ENCODE measurements at regions not wholly inside any gene's neighbourhood (a gene's known extent, or its start where the extent isn't known, plus 50 kb on each side); places are given as distances from the start of the nearest gene placed in this dataset.

DNA sequence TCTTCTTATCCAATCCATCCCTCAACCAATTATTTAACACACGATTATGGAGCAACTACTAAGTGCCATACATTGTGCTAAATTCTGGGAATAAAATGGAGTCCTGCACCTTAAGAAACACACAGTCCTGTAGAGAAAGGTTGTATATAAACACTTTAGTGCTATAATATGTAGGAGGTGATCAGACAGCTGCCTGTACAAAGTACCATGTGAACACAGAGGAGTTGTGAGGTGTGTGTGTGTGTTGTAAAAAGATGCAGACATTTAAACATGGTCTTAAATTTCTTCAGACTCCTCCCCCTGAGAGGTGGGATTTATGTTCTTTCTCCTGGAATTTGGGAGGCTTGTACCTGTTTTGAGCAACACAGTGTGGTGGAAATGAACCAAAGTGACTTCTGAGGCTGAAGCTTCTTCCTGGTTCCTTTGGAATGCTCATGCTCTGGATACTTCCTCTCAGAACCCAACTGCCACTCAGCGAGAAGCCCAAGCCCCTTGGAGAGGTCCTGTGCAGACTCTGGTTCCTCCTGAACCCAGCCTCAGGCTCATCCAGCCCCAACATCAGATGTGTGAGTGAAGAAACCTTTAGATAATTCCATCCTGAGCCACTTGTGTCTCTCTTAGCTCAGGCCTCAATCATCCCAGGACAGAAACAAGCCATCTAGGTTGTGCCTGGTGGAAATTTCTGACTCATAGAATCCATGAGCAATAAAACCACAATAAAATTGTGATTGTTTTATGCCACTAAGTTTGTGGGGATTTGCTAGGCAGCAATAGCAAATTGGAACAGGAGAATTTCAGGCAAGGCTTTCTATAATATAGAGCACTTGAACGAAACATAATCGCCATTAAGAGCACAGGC is 161.2 kb upstream of the FAM3C start:
- Histone ChIP-seq H3K36me3 (ENCODE audit: control insufficient read depth in 5 of 5, insufficient read depth in 5 of 5, low read length in 5 of 5) (no peaks in the 10 kb centered on the region), H3K9ac (ENCODE audit: low read length in 5 of 5) (no peak overlapping the region), H3K27ac (ENCODE audit: low read depth, low read length) (no peak overlapping the region), H3K27me3 (ENCODE audit: control insufficient read depth in 5 of 5, insufficient read depth in 4 of 5, low read length in 5 of 5) (no peaks in the 10 kb centered on the region), H3K4me1 (ENCODE audit: control insufficient read depth in 5 of 5, insufficient read depth in 5 of 5, low read length in 5 of 5) (no peaks in the 10 kb centered on the region), H3K9me3 (ENCODE audit: control insufficient read depth in 5 of 5, low read length in 5 of 5) (no peaks in the 10 kb centered on the region), H3K4me3 (ENCODE audit: low read depth in 1 of 5, low read length in 5 of 5) (no peak overlapping the region)

DNA sequence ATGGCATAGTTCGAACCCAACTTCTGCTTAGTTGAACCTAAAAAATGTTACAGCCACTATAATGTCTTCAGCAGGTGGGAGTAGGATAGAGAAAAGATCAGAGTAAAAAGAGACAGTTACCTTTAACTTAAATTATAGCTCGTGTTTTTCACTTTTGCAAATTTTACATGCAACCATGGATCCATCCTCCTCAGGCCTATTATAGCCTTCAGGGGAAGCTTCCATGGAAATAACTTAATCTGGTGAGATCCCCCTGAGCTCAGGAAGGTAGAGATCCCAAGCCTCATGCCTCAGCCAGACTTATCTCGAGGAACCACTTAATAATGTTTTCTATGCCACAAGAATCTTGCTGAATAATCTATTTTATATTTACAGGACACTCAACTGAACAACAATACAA is 159.4 kb upstream of the FAM3C start:
- Histone ChIP-seq H3K36me3 (ENCODE audit: control insufficient read depth in 5 of 5, insufficient read depth in 5 of 5, low read length in 5 of 5) (no peaks in the 10 kb centered on the region), H3K4me3 (ENCODE audit: low read depth in 1 of 5, low read length in 5 of 5) (no peak overlapping the region), H3K9ac (ENCODE audit: low read length in 5 of 5) (no peak overlapping the region), H3K9me3 (ENCODE audit: control insufficient read depth in 5 of 5, low read length in 5 of 5) (no peaks in the 10 kb centered on the region), H3K27ac (ENCODE audit: low read depth, low read length) (no peak overlapping the region), H3K27me3 (ENCODE audit: control insufficient read depth in 5 of 5, insufficient read depth in 4 of 5, low read length in 5 of 5) (no peaks in the 10 kb centered on the region), H3K4me1 (ENCODE audit: control insufficient read depth in 5 of 5, insufficient read depth in 5 of 5, low read length in 5 of 5) (no peaks in the 10 kb centered on the region)

DNA sequence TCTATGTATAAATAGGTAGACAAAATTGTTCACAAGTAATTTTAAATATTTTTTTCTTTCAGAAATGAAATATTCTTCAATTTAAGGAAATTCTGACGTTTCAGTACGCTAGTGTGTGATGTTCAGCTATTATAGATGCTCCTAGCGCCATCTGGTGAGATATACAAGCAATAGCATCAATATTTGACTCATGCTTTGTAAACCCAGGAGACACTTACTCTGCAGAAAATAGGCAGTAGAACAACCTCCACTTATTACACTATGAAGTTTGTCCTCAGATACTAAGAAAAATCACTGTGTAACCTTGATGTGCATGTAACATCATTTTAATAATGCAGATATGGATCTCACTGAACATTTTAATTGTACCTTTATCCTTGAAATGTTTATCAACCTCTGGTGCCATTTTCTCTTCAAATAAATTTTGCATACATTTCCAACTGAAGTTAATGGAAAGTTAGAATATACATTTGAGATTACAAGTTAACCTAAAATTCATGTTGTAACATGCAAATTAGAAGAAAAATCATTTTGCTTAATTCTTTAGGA is 151.5 kb upstream of the FAM3C start:
- H3K36me3 ChIP-seq (ENCODE audit: control insufficient read depth in 5 of 5, insufficient read depth in 5 of 5, low read length in 5 of 5), result no peaks in the 10 kb centered on the region
- H3K27me3 ChIP-seq (ENCODE audit: control insufficient read depth in 5 of 5, insufficient read depth in 4 of 5, low read length in 5 of 5), result no peaks in the 10 kb centered on the region
- no peak overlapping the region for H3K4me3 ChIP-seq (ENCODE audit: low read depth in 1 of 5, low read length in 5 of 5)
- H3K9ac ChIP-seq (ENCODE audit: low read length in 5 of 5), result no peak overlapping the region
- peaks cover 0 to 6% (median 0%) of the 10 kb centered on the region in 5 donors for H3K4me1 ChIP-seq (ENCODE audit: control insufficient read depth in 5 of 5, insufficient read depth in 5 of 5, low read length in 5 of 5)
- H3K27ac ChIP-seq (ENCODE audit: low read depth, low read length), result no peak overlapping the region
- H3K9me3 ChIP-seq (ENCODE audit: control insufficient read depth in 5 of 5, low read length in 5 of 5), result no peaks in the 10 kb centered on the region

DNA sequence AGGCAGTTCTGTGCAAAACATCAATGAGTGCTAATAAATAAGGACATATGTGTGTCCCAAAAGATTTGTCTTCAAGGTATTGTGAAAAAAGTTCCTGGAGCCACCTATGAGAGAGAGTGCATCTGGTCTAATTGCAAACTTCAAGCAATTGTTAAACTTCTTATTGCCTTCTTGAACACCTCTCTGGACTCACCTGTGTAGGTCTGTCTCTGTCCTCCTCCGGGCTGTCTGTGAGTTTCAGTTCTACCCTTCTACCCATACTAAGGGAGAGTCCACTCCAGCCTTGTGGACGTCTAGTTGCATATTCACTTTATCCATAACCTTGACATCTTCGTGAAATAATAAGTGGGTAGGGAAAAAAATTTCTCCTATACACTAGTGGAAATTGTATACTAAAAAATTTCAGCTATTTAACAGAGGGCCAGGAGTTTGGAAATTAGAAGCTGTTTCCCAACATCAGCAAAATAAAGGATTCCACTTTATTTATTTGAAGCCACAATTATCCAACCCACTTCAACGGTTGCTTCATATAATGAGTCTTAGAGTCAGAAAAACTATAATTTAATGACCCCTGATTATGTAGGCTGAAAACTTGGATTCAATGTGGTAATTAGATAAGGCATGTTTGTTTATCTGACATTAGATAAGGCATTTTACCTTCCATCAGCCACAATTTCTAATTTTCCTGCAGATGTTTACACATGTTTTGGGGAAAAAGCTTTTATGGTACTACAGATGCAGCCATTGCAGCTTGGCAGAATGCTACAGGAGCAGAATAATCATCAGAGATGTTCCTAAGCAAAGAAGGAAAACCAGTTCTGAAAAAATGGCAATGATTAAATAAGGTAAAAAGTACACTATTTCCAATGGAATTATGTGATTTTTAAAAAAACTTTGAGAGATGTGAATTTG is 150.8 kb upstream of the FAM3C start:
- Histone ChIP-seq H3K27me3 (ENCODE audit: control insufficient read depth in 5 of 5, insufficient read depth in 4 of 5, low read length in 5 of 5) (no peaks in the 10 kb centered on the region), H3K4me1 (ENCODE audit: control insufficient read depth in 5 of 5, insufficient read depth in 5 of 5, low read length in 5 of 5) (peaks cover 0 to 6% (median 0%) of the 10 kb centered on the region in 5 donors), H3K9me3 (ENCODE audit: control insufficient read depth in 5 of 5, low read length in 5 of 5) (no peaks in the 10 kb centered on the region), H3K36me3 (ENCODE audit: control insufficient read depth in 5 of 5, insufficient read depth in 5 of 5, low read length in 5 of 5) (no peaks in the 10 kb centered on the region), H3K9ac (ENCODE audit: low read length in 5 of 5) (no peak overlapping the region), H3K27ac (ENCODE audit: low read depth, low read length) (no peak overlapping the region), H3K4me3 (ENCODE audit: low read depth in 1 of 5, low read length in 5 of 5) (no peak overlapping the region)

DNA sequence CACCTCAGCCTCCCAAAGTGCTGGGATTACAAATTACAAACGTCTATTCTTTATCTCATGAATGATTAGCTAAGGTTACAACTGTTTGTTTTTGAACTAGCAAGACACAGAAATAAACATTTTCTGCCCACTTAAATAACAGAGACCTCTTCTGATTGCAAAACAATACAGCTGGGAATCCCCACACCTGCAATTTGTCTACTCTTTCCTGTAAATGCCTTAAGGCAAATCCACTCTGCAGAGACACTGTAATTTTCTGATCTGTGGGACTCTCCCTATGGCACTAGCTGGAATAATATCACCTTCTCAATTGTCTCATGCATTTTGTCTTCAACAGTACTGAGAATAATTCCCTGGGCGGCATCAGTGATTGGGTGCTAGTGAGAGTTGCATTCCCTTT is 149.3 kb upstream of the FAM3C start:
- no peaks in the 10 kb centered on the region for H3K36me3 ChIP-seq (ENCODE audit: control insufficient read depth in 5 of 5, insufficient read depth in 5 of 5, low read length in 5 of 5)
- no peaks in the 10 kb centered on the region for H3K9me3 ChIP-seq (ENCODE audit: control insufficient read depth in 5 of 5, low read length in 5 of 5)
- H3K4me3 ChIP-seq (ENCODE audit: low read depth in 1 of 5, low read length in 5 of 5), result no peak overlapping the region
- H3K27ac ChIP-seq (ENCODE audit: low read depth, low read length), result no peak overlapping the region
- H3K9ac ChIP-seq (ENCODE audit: low read length in 5 of 5), result no peak overlapping the region
- no peaks in the 10 kb centered on the region for H3K27me3 ChIP-seq (ENCODE audit: control insufficient read depth in 5 of 5, insufficient read depth in 4 of 5, low read length in 5 of 5)
- H3K4me1 ChIP-seq (ENCODE audit: control insufficient read depth in 5 of 5, insufficient read depth in 5 of 5, low read length in 5 of 5), result peaks cover 0 to 6% (median 0%) of the 10 kb centered on the region in 5 donors

DNA sequence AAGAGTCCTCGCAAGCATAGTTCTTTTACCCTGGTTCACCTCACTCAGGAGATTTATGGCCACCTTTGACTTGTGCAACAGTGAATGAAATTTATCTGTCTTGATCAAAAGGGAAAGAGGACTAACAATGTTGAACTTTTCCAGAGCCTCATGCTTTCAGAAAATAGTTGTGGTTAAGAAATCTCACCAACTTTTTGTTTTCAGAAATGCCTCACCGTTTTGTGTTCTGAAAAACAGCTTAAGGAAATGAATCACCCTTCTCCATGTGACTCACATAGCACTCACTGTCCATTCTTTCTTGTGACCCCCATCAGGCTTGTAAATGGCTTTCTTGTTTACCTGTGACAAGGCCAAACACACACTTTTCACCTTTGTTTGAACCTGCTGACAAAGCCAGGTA is 148.6 kb upstream of the FAM3C start:
- H3K4me1 ChIP-seq (ENCODE audit: control insufficient read depth in 5 of 5, insufficient read depth in 5 of 5, low read length in 5 of 5), result peaks cover 0 to 6% (median 0%) of the 10 kb centered on the region in 5 donors
- no peaks in the 10 kb centered on the region for H3K9me3 ChIP-seq (ENCODE audit: control insufficient read depth in 5 of 5, low read length in 5 of 5)
- H3K27me3 ChIP-seq (ENCODE audit: control insufficient read depth in 5 of 5, insufficient read depth in 4 of 5, low read length in 5 of 5), result no peaks in the 10 kb centered on the region
- no peak overlapping the region for H3K9ac ChIP-seq (ENCODE audit: low read length in 5 of 5)
- H3K36me3 ChIP-seq (ENCODE audit: control insufficient read depth in 5 of 5, insufficient read depth in 5 of 5, low read length in 5 of 5), result no peaks in the 10 kb centered on the region
- H3K4me3 ChIP-seq (ENCODE audit: low read depth in 1 of 5, low read length in 5 of 5), result no peak overlapping the region
- H3K27ac ChIP-seq (ENCODE audit: low read depth, low read length), result no peak overlapping the region

DNA sequence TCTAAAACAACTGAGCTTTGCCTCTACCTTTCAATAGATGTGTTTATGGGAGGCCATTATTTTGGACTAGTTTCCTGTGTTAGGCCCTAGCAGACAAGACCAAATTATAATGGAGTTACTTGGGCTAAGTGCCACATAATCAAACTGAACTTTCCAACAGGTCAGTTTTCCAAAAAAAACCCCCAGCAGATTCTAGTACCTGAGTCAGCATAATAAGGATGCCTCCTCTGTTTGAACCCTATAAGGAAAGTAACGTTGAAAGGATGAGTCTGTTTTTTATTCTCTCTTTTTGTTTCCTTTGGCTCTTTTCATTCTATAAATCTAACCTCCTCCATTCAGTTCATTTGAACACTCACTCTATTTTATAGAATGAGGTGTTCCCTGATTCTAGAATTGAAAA is 148.1 kb upstream of the FAM3C start:
- Histone ChIP-seq H3K27me3 (ENCODE audit: control insufficient read depth in 5 of 5, insufficient read depth in 4 of 5, low read length in 5 of 5) (no peaks in the 10 kb centered on the region), H3K27ac (ENCODE audit: low read depth, low read length) (no peak overlapping the region), H3K9me3 (ENCODE audit: control insufficient read depth in 5 of 5, low read length in 5 of 5) (no peaks in the 10 kb centered on the region), H3K36me3 (ENCODE audit: control insufficient read depth in 5 of 5, insufficient read depth in 5 of 5, low read length in 5 of 5) (no peaks in the 10 kb centered on the region), H3K9ac (ENCODE audit: low read length in 5 of 5) (no peak overlapping the region), H3K4me3 (ENCODE audit: low read depth in 1 of 5, low read length in 5 of 5) (no peak overlapping the region), H3K4me1 (ENCODE audit: control insufficient read depth in 5 of 5, insufficient read depth in 5 of 5, low read length in 5 of 5) (peaks cover 0 to 6% (median 0%) of the 10 kb centered on the region in 5 donors)

DNA sequence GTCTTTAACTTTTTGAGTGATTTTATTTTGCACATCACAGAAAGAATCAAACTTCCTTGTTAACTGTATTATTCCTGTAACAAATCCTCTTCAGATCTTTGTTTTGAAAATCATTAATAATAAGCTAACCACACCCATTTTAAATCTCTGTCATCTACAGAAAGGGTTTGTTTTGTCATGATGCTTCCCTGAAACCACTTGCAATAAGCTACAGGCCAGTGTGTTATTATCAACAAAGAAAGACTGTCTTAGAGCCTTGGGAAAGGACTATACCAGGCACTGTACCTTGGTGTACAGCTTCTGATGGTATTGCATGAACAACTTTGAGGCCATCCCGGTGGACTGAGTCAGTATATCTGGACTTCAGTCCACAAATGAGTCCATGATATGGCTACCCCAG is 145.3 kb upstream of the FAM3C start:
- no peak overlapping the region for H3K4me3 ChIP-seq (ENCODE audit: low read depth in 1 of 5, low read length in 5 of 5)
- no peaks in the 10 kb centered on the region for H3K27me3 ChIP-seq (ENCODE audit: control insufficient read depth in 5 of 5, insufficient read depth in 4 of 5, low read length in 5 of 5)
- no peaks in the 10 kb centered on the region for H3K36me3 ChIP-seq (ENCODE audit: control insufficient read depth in 5 of 5, insufficient read depth in 5 of 5, low read length in 5 of 5)
- no peaks in the 10 kb centered on the region for H3K9me3 ChIP-seq (ENCODE audit: control insufficient read depth in 5 of 5, low read length in 5 of 5)
- H3K4me1 ChIP-seq (ENCODE audit: control insufficient read depth in 5 of 5, insufficient read depth in 5 of 5, low read length in 5 of 5), result no peaks in the 10 kb centered on the region
- H3K9ac ChIP-seq (ENCODE audit: low read length in 5 of 5), result no peak overlapping the region
- H3K27ac ChIP-seq (ENCODE audit: low read depth, low read length), result no peak overlapping the region

DNA sequence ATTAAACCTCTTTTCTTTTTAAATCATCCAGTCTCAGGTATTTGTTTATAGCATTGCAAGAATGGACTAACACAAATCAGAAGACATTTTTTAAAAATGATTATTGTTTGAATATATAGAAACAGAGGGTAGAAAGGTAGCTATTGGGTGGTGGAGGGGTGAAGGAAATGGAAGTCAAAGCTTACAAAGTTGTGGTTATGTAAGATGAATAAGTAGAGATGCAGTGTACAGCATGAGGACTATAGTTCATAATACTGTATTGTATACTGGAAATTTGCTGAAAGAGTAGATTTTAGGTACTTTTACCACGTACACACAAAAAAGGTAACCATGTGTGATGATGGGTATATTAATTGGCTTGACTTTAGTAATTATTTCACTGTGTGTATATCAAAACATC is 144.0 kb upstream of the FAM3C start:
- H3K36me3 ChIP-seq (ENCODE audit: control insufficient read depth in 5 of 5, insufficient read depth in 5 of 5, low read length in 5 of 5), result no peaks in the 10 kb centered on the region
- H3K4me3 ChIP-seq (ENCODE audit: low read depth in 1 of 5, low read length in 5 of 5), result no peak overlapping the region
- H3K9ac ChIP-seq (ENCODE audit: low read length in 5 of 5), result no peak overlapping the region
- no peaks in the 10 kb centered on the region for H3K27me3 ChIP-seq (ENCODE audit: control insufficient read depth in 5 of 5, insufficient read depth in 4 of 5, low read length in 5 of 5)
- no peaks in the 10 kb centered on the region for H3K4me1 ChIP-seq (ENCODE audit: control insufficient read depth in 5 of 5, insufficient read depth in 5 of 5, low read length in 5 of 5)
- no peak overlapping the region for H3K27ac ChIP-seq (ENCODE audit: low read depth, low read length)
- no peaks in the 10 kb centered on the region for H3K9me3 ChIP-seq (ENCODE audit: control insufficient read depth in 5 of 5, low read length in 5 of 5)

DNA sequence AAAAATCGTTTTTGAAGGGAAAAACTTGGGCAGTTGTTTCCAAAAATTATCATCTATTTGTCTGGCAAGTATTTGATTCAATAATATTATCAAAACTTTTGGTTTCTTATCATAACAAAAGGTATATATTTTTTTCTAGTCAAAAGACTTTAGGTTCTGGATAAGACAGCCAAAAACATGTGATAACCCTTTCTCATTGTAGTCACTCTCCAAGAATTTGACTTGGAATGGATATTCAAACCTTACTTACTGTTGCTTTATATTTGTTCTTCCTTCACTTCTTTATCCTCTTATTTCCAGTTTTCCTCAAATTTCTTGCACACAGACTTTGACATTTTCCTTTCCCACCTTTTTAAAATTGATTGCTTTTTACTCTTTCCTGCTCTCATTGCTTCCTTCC is 140.9 kb upstream of the FAM3C start:
- Histone ChIP-seq H3K27ac (ENCODE audit: low read depth, low read length) (no peak overlapping the region), H3K4me1 (ENCODE audit: control insufficient read depth in 5 of 5, insufficient read depth in 5 of 5, low read length in 5 of 5) (no peaks in the 10 kb centered on the region), H3K9me3 (ENCODE audit: control insufficient read depth in 5 of 5, low read length in 5 of 5) (peaks cover 0 to 2% (median 0%) of the 10 kb centered on the region in 5 donors), H3K9ac (ENCODE audit: low read length in 5 of 5) (no peak overlapping the region), H3K4me3 (ENCODE audit: low read depth in 1 of 5, low read length in 5 of 5) (no peak overlapping the region), H3K36me3 (ENCODE audit: control insufficient read depth in 5 of 5, insufficient read depth in 5 of 5, low read length in 5 of 5) (no peaks in the 10 kb centered on the region), H3K27me3 (ENCODE audit: control insufficient read depth in 5 of 5, insufficient read depth in 4 of 5, low read length in 5 of 5) (no peaks in the 10 kb centered on the region)
